WI38 (cell line): ENCODE measurements at regions not wholly inside any gene's neighbourhood (a gene's known extent, or its start where the extent isn't known, plus 50 kb on each side); places are given as distances from the start of the nearest gene placed in this dataset.

ENCODE experiments used
- H3K4me3 ChIP-seq: 2 replicates; pipeline ENCODE4 v1.5.1; 2011; ENCODE audit warnings: low read depth, mild to moderate bottlenecking, control low read depth, low read length
- CTCF ChIP-seq: IDR thresholded peaks from 2 replicates; pipeline ENCODE4 v1.5.1; 2012; ENCODE audit warnings: low read depth, mild to moderate bottlenecking, control low read depth, low read length

- TF ChIP-seq CTCF = no peak
These were observed 67.3 kb downstream of the PLCE1 start for GRCh38 chr10:94061026-94061425.

GRCh38 chr10:94062611-94063010 is 68.9 kb downstream of the PLCE1 start:
- TF ChIP-seq CTCF = no peak
- no peak overlapping the region for H3K4me3 ChIP-seq

More at GRCh38 chr10:94061026-94061425, 67.3 kb downstream of the PLCE1 start:
- H3K4me3 ChIP-seq = no peak overlapping the region

- H3K4me3 ChIP-seq = no peak overlapping the region
- TF ChIP-seq CTCF = no peak
These were observed 71.6 kb downstream of the PLCE1 start for GRCh38 chr10:94065362-94065761.

- no peak for TF ChIP-seq CTCF
- no peak overlapping the region for H3K4me3 ChIP-seq
These were observed 72.1 kb downstream of the PLCE1 start for GRCh38 chr10:94065787-94066186.

- H3K4me3 ChIP-seq = no peak overlapping the region
- no peak for TF ChIP-seq CTCF
These were observed 72.7 kb downstream of the PLCE1 start for GRCh38 chr10:94066411-94066810.

- TF ChIP-seq CTCF = no peak
- H3K4me3 ChIP-seq = no peak overlapping the region
These were observed 76.2 kb downstream of the PLCE1 start for GRCh38 chr10:94069884-94070283.

- H3K4me3 ChIP-seq = no peak overlapping the region
- TF ChIP-seq CTCF = no peak
These were observed 80.7 kb downstream of the PLCE1 start for GRCh38 chr10:94074462-94074861.
